ENCODE measurements at regions not wholly inside any gene's neighbourhood (a gene's known extent, or its start where the extent isn't known, plus 50 kb on each side); places are given as distances from the start of the nearest gene placed in this dataset.

GRCh38 chr6:149181304-149181703, 136.2 kb upstream of the TAB2 start:
- TF ChIP-seq CTCF (conservative IDR thresholded peaks at IDR 0.05; ENCODE audit: low read length): no peak
- no peak for TF ChIP-seq EZH2phosphoT487 (IDR thresholded peaks at IDR 0.05; ENCODE audit: borderline replicate concordance, low read depth, low read length)

Data from OCI-LY7 (cell line).